ENCODE measurements at regions not wholly inside any gene's neighbourhood (a gene's known extent, or its start where the extent isn't known, plus 50 kb on each side); places are given as distances from the start of the nearest gene placed in this dataset.

DNA sequence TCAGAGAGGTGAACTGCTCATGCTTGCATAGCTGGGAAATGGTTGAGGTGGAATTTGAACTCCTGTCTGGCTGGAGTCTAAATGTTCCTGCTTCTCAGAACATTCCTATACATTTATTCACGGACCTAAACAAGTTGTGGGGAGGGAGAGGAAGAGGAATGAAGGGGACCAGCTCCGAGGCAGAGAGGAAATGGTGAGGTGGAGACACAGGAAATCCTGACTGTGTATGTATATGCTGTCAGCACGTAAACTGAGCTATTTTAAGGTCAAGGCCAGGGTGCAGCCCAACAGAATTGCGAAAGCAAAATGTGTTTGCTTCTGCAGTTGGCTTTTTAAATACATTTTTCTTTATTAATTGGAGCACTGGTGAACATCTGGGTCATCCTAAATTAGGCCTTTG is 74.1 kb upstream of the POMGNT2 start:
- no peak for DNase-seq (ENCODE audit: extremely low read depth, low read depth)
- TF ChIP-seq, protein P1, sequence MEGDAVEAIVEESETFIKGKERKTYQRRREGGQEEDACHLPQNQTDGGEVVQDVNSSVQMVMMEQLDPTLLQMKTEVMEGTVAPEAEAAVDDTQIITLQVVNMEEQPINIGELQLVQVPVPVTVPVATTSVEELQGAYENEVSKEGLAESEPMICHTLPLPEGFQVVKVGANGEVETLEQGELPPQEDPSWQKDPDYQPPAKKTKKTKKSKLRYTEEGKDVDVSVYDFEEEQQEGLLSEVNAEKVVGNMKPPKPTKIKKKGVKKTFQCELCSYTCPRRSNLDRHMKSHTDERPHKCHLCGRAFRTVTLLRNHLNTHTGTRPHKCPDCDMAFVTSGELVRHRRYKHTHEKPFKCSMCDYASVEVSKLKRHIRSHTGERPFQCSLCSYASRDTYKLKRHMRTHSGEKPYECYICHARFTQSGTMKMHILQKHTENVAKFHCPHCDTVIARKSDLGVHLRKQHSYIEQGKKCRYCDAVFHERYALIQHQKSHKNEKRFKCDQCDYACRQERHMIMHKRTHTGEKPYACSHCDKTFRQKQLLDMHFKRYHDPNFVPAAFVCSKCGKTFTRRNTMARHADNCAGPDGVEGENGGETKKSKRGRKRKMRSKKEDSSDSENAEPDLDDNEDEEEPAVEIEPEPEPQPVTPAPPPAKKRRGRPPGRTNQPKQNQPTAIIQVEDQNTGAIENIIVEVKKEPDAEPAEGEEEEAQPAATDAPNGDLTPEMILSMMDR (IDR thresholded peaks at IDR 0.05; ENCODE audit: low read depth, low read length): no peak

DNA sequence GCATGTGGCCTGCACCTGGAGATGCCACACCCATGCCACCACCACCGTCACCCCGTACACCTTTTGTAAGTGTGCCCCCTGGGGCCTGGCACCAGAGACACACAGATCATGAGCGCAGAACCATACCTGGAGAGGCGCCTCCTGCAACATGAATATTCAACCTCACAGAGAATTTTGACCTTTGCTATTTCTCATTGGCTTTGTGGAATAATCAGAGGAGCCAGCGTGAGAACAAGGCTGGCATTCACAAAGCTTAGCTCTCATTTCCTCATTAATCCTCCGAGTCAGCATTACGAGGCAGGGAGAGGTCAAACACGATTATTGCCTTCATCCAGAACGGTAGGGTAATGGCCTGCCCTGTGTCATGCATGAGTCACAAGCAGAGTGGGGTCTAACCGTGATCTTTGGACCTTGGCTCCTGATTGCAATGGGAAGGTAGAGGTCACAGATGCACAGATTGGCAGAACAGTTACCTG is 73.0 kb upstream of the POMGNT2 start:
- DNase-seq (ENCODE audit: extremely low read depth, low read depth): no peak
- TF ChIP-seq, protein P1 (IDR thresholded peaks at IDR 0.05; ENCODE audit: low read depth, low read length): no peak

DNA sequence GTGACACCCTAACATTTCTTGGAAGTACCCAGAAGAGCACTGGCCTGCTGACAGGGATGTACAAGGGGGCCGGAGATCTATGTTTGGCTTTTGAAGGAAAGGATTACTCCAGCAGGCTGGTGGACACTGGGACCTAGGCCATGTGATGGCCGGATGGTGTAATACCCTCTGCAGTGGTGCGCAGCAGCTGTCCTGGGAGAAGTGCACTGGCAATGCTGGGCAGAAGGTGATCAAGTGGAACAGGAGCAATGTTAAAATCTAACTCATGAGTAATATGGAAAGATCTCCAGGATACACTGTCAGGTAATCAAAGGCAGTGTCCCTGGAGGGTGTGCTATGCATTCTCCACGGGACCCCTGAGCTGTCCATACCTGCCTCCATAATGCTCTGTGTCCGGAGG is 71.2 kb upstream of the POMGNT2 start:
- DNase-seq (ENCODE audit: extremely low read depth, low read depth): no peak
- TF ChIP-seq, protein P1 (IDR thresholded peaks at IDR 0.05; ENCODE audit: low read depth, low read length): no peak

DNA sequence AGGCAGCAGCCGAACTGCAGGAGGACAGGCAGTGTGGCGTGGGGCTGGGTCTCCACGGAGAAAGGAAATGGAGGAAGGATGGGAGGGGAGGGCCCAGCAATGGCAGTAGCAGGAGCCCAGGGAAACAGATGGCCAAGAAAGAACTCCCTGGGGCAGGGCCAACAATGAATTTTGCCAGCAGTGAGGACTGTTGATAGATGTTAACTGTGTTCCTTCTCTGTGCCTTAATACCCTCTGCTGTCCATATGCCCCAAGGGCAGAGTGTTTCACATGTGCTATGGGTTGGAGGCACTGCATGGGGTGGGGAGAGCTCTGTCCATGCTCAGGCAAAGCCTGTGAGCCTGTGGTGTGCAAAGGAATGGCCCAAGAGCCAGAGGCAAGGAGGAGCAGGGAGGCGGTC is 70.8 kb upstream of the POMGNT2 start:
- no peak for DNase-seq (ENCODE audit: extremely low read depth, low read depth)
- TF ChIP-seq, protein P1 (IDR thresholded peaks at IDR 0.05; ENCODE audit: low read depth, low read length): no peak

DNA sequence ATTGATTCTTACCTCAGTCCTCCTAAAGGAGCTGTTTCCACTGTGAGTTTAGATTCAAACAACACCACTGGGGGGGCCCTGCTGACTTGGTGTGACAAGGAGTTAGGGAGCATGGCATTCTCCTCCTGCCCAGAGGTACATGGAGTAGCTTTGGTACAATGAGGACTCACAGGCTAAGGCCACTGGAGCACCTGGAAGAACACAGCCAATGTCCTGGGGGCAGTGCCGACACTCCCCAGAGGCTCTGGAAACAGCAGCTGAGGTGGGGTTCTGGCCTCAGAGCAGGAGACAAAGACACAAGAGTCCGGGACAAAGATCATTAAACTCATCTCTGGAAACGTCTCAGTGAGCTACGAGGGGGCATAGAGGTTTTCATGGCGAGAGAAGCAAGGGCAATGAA is 69.7 kb upstream of the POMGNT2 start:
- DNase-seq (ENCODE audit: extremely low read depth, low read depth): no peak
- TF ChIP-seq, protein P1 (IDR thresholded peaks at IDR 0.05; ENCODE audit: low read depth, low read length): no peak

DNA sequence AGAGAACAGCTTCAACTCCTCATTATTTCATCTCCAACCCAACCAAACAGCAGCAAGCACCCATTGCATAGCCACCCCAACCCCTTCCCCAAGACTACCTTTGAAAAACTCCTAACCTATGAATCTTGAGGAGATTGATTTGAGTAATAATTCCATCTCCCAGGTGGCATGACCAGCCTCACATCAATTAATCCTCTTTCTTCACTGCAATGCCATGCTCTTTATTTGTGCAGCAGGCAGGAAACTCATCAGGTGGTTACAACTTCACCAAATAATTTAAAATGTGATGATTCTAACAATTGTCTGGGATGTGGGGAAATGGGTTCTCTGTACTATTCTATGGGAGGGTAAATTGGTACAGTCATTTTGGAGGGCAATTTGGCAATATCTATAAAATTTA is 68.1 kb upstream of the POMGNT2 start:
- DNase-seq (ENCODE audit: extremely low read depth, low read depth): no peak
- TF ChIP-seq, protein P1 (IDR thresholded peaks at IDR 0.05; ENCODE audit: low read depth, low read length): no peak

DNA sequence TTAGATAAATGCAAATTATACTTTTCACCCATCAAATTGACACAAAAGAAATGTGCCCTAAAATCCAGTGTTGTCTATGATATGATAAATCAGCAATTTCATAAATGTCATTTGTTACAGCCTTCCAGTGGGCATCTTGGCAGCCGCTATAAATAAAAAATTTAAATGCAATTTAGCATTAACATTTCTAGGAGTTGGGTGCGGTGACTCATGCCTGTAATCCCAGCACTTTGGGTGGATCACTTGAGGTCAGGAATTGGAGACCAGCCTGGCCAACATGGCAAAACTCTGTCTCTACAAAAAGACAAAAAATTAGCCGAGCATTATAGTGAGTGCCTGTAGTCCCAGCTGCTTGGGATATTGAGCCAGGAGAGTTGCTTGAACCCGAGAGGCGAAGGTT is 65.9 kb upstream of the POMGNT2 start:
- TF ChIP-seq, protein P1 (IDR thresholded peaks at IDR 0.05; ENCODE audit: low read depth, low read length): no peak

More for the DNA sequence above, 65.9 kb upstream of the POMGNT2 start:
- no peak for DNase-seq (ENCODE audit: extremely low read depth, low read depth)

Data from AG09319 (cell line).